Activated T-cell treated with anti-CD3 and anti-CD28 coated beads for 24 hours (primary cell): ENCODE measurements at regions not wholly inside any gene's neighbourhood (a gene's known extent, or its start where the extent isn't known, plus 50 kb on each side); places are given as distances from the start of the nearest gene placed in this dataset.
"Not testable (repeated sequence)": the region's sequence is repeated elsewhere in the genome, so short reads cannot be mapped to it uniquely, and the experiment has no call there.

Experiments
- DNase-seq: peaks from one replicate; pipeline ENCODE4 v3.0.0-alpha.2; 2020; ENCODE audit warnings: low read depth

- DNase-seq: no peak
These were observed 191.5 kb downstream of the MCHR2 start for GRCh38 chr6:99802396-99803031.

DNA sequence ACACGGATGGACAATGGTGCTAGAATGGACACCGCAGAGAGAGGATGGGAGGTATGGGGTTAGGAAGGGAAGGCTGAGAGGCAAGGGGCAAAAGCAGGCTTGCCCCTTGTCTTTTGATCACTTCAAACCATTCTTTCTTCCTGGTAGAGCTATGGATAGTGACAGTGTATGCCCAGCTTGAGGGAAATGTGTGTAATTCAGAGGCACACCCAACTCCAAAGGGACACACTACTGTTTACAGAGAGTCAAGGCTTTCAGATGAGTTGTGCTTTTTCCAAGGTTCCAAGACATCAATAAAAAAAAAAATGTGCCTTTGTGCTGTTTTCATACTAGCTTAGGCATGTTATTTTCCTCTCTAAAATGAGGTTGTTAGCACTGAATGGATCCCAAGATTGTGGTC is 185.0 kb downstream of the MCHR2 start:
- no peak for DNase-seq

DNA sequence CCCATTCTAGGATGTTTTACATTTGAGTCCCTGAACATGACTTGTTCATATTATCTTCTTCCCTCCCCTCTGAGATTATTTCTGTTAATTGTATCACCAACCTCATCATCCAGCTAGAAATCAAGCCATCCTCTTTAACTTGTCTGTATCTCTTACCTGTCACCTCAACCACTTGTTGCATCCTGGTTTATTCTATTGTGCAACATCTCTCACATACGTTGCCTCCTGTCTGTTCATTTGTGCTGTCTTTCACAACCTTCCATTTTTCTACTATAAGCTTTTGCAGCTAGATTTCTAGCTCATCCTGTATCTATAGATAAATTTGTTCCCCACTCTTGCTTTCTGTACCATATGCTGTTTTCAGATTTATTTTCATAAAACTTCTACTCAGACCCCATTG is 183.7 kb downstream of the MCHR2 start:
- DNase-seq: no peak

GRCh38 chr6:99810942-99811620 is 182.9 kb downstream of the MCHR2 start:
- DNase-seq: no peak

GRCh38 chr6:99811636-99812035 is 182.4 kb downstream of the MCHR2 start:
- no peak for DNase-seq

DNA sequence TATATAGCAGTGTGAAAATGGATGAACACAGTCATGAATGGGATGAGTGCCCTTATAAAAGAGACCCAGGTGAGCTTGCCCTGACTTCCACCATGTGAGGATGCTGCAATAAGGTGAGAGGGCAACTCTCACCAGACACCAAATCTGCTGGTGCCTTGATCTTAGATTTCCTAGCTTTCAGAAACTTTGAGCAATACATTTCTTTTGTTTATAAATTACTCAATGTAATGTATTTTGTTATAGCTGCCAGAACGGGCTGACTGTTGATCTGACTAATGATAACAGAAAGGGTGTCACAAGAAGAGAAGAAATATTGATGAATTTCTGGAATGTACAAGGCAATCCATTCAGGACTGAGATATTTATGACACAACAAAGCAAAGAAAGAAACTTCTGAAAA is 180.5 kb downstream of the MCHR2 start:
- DNase-seq: no peak

- no peak for DNase-seq
These were observed 179.6 kb downstream of the MCHR2 start for GRCh38 chr6:99814230-99814928.

DNA sequence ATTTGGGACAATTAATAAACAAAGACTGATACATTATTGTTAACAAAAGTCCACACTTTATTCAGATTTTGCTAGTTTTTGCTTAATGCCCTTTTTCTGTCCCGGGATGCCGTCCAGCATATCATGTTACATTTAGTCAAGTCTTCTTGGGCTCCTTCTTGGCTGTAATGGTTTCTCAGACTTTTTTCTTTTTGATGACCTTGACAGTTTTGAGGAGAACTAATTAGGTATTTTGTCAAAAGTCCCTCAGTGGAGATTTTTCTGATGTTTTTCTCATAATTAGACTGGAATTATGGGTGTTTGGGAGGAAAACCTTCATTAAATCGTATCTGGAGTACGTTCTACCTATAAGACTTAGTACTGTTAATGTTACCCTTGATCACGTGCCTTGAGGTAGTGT is 177.2 kb downstream of the MCHR2 start:
- DNase-seq: no peak

- no peak for DNase-seq
These were observed 175.9 kb downstream of the MCHR2 start for GRCh38 chr6:99818161-99818560.

DNA sequence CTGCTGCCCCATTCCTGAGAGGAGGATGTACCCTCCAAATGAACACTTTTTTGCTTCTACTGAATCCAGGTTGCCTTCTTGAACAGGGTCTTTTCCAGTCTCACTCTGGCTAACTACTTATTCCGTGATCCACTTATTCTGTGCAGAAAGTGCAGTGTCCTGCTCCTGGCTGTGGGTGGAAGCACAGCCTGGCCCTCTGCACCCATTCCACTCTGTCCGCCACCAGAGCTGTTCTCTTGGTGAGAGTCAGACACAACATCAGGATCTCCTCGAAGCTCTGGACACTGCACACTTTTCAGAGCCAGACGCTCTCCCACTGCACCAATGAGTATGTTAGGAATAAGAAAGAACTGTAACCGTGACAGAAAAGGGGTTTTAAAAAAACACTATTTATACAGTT is 174.2 kb downstream of the MCHR2 start:
- DNase-seq: no peak

GRCh38 chr6:99821164-99821563 is 172.9 kb downstream of the MCHR2 start:
- DNase-seq: no peak

GRCh38 chr6:99822741-99823512 is 171.1 kb downstream of the MCHR2 start:
- DNase-seq: no peak

GRCh38 chr6:99823513-99824235 is 170.3 kb downstream of the MCHR2 start:
- not testable (repeated sequence) for DNase-seq

GRCh38 chr6:99833034-99833433 is 161.0 kb downstream of the MCHR2 start:
- DNase-seq: no peak

- DNase-seq: no peak
These were observed 157.6 kb downstream of the MCHR2 start for GRCh38 chr6:99836471-99836870.

DNA sequence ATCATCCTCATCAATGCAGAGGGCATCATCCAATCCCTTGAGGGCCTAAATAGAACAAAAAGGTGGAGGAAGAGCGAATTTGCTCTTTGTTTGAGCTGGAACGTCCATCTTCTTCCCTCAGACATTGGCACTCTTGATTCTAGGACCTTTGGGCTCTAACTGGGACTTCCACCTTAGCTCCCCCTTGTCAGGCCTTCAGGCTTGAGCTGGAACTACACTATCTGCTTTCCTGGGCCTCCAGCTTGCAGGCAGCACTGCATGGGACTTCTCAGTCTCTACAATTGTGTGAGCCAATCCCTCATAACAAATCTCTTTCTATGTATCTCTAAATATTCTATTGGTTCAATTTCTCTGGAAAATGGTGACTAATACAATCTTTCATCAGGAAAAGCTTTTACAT is 155.4 kb downstream of the MCHR2 start:
- no peak for DNase-seq

DNA sequence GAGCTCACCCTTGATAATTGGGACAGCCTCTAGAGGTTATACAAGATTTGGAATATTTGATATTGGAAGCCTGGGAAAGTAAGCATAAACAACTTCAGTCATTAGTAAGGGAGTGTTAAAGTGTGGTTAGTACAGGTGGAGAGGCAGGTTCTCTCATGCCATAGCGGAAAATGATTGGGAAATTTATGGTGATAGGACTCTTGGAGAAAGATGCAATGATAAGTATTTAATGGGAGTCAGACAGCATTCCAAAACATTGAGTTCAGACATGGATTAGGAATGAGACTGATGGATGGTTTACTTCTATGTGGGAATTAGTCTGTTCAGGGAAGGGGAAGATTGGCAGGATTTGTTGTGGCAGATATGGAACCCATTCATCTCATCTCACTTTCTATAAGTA is 152.7 kb downstream of the MCHR2 start:
- DNase-seq: no peak

DNA sequence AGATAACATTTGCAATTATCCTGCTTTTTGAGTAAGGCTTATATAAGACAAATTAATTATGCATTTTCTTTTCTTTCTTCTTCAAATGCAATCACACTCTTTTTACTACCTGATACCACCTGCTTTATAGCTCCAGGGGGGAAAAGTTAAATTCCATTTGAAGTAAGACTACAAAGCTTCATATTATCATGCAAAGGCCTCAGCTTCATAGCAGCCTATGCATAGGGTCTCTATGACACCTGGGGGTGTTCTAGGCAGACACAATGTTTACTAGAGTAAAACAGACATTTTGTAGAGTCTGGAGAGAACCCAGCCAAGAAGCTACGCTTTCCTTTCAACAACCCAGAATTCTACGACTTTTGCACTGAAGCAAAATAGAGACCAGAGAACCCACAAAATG is 148.0 kb downstream of the MCHR2 start:
- DNase-seq: no peak

- DNase-seq: no peak
These were observed 143.2 kb downstream of the MCHR2 start for GRCh38 chr6:99850841-99851240.

DNA sequence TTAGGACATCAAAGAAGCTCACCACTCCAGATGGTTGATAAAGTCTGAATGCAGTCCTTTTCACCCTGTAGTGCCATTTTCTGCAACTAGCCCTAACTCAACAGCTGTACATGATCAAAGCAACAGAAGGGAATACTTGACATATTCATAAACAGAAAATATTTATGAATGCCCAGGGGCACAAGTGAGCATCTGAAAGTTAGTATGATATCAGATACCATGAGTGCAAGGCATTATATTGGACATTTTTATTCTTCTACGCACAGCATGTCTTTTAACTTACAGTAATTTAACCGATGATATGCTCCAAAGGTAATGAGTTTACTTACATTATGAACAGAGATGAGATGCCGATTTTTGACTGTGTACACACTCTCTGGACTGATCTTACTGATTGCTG is 142.0 kb downstream of the MCHR2 start:
- DNase-seq: no peak

- DNase-seq: no peak
These were observed 127.0 kb downstream of the MCHR2 start for GRCh38 chr6:99867026-99867425.
